Testis (tissue), 2 donors: ENCODE measurements at regions not wholly inside any gene's neighbourhood (a gene's known extent, or its start where the extent isn't known, plus 50 kb on each side); places are given as distances from the start of the nearest gene placed in this dataset.

Source experiments
- DNase-seq: peaks from one replicate; pipeline ENCODE4 v3.0.0-alpha.2; 2019
- H3K27ac ChIP-seq, 2 donors: fragments of 200-600 bp; sonication (generic); one replicate each; pipeline ENCODE4 v1.5.1; 2019
- H3K27me3 ChIP-seq: fragments of 200-600 bp; sonication (generic); one replicate; pipeline ENCODE4 v1.5.1; 2019
- H3K36me3 ChIP-seq: fragments of 200-600 bp; sonication (generic); one replicate; pipeline ENCODE4 v1.5.1; 2017; ENCODE audit warnings: low read depth; ENCODE audit errors: missing control alignments
- H3K4me1 ChIP-seq: fragments of 200-600 bp; sonication (generic); one replicate; pipeline ENCODE4 v1.5.1; 2019
- H3K4me3 ChIP-seq, 2 donors: fragments of 200-600 bp; sonication (generic); one replicate each; pipeline ENCODE4 v1.5.1; 2017 to 2019
- H3K9me3 ChIP-seq: fragments of 200-600 bp; sonication (generic); one replicate; pipeline ENCODE4 v1.5.1; 2017
- POLR2A ChIP-seq: fragments of 450-650 bp; IDR thresholded peaks from one replicate; pipeline ENCODE4 v1.6.1; 2017; ENCODE audit warnings: antibody characterized with exemption, mild to moderate bottlenecking, moderate library complexity
- WGBS, 2 donors: methylation state at CpG; one replicate each; pipeline ENCODE4 v1.1.5; 2018; 5-methylcytosine and 5-hydroxymethylcytosine counted together
- intact Hi-C: fragments of 100-400 bp; cut with DNase I; formaldehyde crosslinking; loops from one replicate; pipeline ENCODE4 v1.15.1; 2023; ENCODE audit warnings: low total_unique reads
- TF ChIP-seq, protein P1 (sequence below), 3 experiments: fragments of 450-650 bp in 2 of 3; fragments of 200-600 bp in 1 of 3; sonication (generic) in 1 of 3; IDR thresholded peaks; one replicate each; pipeline ENCODE4 v1.5.1; 2016 to 2019; ENCODE audit warnings: antibody characterized with exemption in 3 of 3, mild to moderate bottlenecking in 2 of 3, moderate library complexity in 1 of 3

DNA sequence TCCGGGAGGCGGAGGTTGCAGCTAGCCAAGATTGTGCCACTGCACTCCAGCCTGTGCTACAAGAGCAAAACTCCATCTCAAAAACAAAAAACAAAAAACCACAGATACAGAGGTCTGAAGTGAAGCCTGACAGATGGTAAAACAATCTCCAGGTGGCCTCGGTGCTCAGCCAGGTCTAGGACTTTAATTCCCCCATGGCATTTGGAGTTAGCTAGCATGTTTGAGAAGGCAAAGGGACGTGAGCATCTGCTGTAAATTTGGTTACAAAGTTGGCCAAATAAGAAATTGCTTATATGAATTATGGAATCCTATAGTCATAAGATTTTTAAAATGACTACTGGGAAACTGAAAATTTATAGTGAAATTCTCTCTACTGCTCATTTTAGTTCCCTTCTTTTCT, 98.3 kb upstream of the FMN2 start:
- no peaks in the 10 kb centered on the region for H3K27me3 ChIP-seq
- no peaks in the 10 kb centered on the region for H3K9me3 ChIP-seq
- H3K4me1 ChIP-seq: no peaks in the 10 kb centered on the region
- 84 to 88% methylated on average over 4 of the region's 4 CpGs for WGBS, 2 donors
- no peaks in the 10 kb centered on the region for H3K36me3 ChIP-seq
- H3K4me3 ChIP-seq: no peak overlapping the region
- TF ChIP-seq, protein P1, sequence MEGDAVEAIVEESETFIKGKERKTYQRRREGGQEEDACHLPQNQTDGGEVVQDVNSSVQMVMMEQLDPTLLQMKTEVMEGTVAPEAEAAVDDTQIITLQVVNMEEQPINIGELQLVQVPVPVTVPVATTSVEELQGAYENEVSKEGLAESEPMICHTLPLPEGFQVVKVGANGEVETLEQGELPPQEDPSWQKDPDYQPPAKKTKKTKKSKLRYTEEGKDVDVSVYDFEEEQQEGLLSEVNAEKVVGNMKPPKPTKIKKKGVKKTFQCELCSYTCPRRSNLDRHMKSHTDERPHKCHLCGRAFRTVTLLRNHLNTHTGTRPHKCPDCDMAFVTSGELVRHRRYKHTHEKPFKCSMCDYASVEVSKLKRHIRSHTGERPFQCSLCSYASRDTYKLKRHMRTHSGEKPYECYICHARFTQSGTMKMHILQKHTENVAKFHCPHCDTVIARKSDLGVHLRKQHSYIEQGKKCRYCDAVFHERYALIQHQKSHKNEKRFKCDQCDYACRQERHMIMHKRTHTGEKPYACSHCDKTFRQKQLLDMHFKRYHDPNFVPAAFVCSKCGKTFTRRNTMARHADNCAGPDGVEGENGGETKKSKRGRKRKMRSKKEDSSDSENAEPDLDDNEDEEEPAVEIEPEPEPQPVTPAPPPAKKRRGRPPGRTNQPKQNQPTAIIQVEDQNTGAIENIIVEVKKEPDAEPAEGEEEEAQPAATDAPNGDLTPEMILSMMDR (IDR thresholded peaks at IDR 0.05): no peak
- no peak overlapping the region for H3K27ac ChIP-seq
- intact Hi-C loops: no loop called here
- no peak for DNase-seq

DNA sequence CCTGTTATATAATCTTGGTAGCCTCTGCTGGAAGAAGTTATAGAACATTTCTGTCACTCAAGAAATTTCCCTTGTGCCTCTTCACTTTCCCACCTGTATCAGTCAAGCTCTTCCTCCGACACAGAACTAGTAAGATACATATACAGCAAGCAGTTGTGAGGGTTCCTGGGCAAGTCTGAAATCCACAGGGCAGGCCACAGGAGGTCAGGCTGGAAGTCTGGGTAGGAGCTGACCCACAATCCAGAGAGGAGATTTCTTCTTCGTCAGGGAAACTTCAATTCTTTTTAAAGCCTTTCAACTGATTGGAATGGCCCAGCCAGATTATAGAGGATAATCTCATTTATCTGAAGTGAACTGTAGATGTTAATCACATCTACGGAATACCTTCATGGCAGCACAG, 96.4 kb upstream of the FMN2 start:
- H3K4me3 ChIP-seq: no peak overlapping the region
- TF ChIP-seq, protein P1 (IDR thresholded peaks at IDR 0.05): no peak
- TF ChIP-seq POLR2A: no peak
- H3K27ac ChIP-seq: no peak overlapping the region
- no peaks in the 10 kb centered on the region for H3K4me1 ChIP-seq
- 87 to 94% methylated on average over 3 of the region's 3 CpGs for WGBS, 2 donors
- intact Hi-C loops: no loop called here
- H3K9me3 ChIP-seq: no peaks in the 10 kb centered on the region
- H3K36me3 ChIP-seq: no peaks in the 10 kb centered on the region
- no peaks in the 10 kb centered on the region for H3K27me3 ChIP-seq
- DNase-seq: no peak

DNA sequence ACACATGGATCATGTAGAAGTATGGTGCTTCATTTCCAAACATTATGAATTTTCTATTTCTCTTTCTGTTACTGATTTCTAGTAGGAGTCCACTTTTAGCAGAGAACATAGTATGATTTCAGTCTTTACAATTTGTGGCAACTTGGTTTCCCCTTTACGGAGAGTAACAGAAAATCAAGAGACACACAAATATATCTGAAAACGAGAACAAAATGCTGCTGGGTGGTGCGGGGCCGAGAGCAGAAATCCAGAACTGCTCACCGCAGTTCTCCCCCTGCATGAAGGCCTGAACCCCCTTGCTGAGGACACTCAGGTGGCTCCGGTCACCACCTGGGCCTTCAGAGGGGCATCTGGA, 94.5 kb upstream of the FMN2 start:
- 42 to 49% methylated on average over 6 of the region's 6 CpGs for WGBS, 2 donors
- H3K27ac ChIP-seq: no peak overlapping the region
- no peaks in the 10 kb centered on the region for H3K36me3 ChIP-seq
- peak overlapping the region; percentile 53 to 58 for H3K4me3 ChIP-seq
- no peaks in the 10 kb centered on the region for H3K9me3 ChIP-seq
- intact Hi-C loops: no loop called here
- H3K27me3 ChIP-seq: no peaks in the 10 kb centered on the region
- no peak for TF ChIP-seq POLR2A
- TF ChIP-seq, protein P1 (IDR thresholded peaks at IDR 0.05): no peak
- DNase-seq: no peak
- H3K4me1 ChIP-seq: no peaks in the 10 kb centered on the region

DNA sequence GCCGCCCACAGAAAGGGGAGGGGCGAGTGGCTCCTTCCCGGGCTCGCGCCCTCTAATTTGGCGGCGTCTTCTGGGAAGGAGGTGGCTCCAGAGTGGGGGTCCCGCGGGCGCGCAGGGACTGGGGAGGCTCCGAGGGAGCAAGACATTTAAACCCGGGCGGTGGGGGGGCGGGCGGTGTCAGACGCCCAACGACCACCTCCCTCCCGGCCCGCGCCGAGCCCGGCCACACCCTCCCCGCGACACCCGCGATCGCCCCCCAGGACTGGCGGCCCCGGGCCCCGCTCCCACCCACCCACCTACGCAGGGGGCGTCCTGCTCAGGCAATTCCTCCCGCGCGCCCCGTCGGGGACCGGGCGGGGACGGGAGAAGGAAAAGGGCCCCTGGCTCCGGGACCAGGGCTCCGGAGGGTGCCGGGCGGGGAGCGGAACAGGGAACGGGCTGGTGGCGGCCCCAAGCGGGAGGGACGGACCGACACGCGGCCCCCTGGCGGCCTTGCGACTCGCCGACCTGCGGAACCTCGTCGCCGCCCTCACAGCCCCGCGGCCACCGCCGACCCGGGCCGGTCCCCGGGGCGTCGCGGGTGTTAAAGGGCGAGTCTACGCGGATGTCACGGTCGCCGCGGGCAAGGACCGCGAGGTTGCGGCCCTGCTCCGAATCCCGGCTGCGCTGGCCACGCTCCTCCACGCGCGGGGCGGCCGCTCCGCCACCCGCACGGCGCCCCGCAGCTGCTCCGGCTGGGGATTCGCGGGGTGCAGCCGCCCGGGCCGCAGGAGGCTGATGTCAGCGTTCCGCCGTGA, 94.0 kb upstream of the FMN2 start:
- DNase-seq: no peak
- Histone ChIP-seq H3K4me3 (peak overlapping the region; percentile 53 to 58), H3K27me3 (no peaks in the 10 kb centered on the region), H3K4me1 (no peaks in the 10 kb centered on the region), H3K9me3 (no peaks in the 10 kb centered on the region), H3K36me3 (no peaks in the 10 kb centered on the region), H3K27ac (no peak overlapping the region)
- no peak for TF ChIP-seq POLR2A
- TF ChIP-seq, protein P1 (IDR thresholded peaks at IDR 0.05): no peak
- 4 to 8% methylated on average over 23 to 97 of the region's 104 CpGs for WGBS, 2 donors
- intact Hi-C loops: no loop called here

DNA sequence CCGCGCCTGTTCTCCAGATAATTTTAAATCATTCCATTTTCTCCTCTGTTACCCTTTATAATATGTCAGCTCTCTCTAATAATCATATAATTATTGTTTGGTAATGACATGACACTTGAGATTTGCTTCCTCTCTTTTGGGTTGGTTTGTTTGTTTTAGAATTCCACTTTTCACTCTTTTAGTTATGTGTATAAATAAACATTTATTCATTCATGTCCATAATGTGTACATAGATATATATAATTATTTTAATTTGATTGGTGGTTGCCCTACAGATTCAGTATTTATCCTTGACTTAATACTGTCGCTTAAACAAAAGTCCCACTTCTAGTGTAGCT, 93.4 kb upstream of the FMN2 start:
- Histone ChIP-seq H3K27me3 (no peaks in the 10 kb centered on the region), H3K27ac (no peak overlapping the region), H3K4me1 (no peaks in the 10 kb centered on the region), H3K9me3 (no peaks in the 10 kb centered on the region), H3K36me3 (no peaks in the 10 kb centered on the region), H3K4me3 (peak overlapping the region; percentile 53 to 58)
- DNase-seq: no peak
- intact Hi-C loops: no loop called here
- TF ChIP-seq, protein P1 (IDR thresholded peaks at IDR 0.05): no peak
- 34 to 39% methylated on average over 3 of the region's 3 CpGs for WGBS, 2 donors
